ENCODE measurements at regions not wholly inside any gene's neighbourhood (a gene's known extent, or its start where the extent isn't known, plus 50 kb on each side); places are given as distances from the start of the nearest gene placed in this dataset.

- TF ChIP-seq CTCF (IDR thresholded peaks at IDR 0.05): no peak
- H3K27me3 ChIP-seq (ENCODE audit: control insufficient read depth in 2 of 2, insufficient read depth in 2 of 2, low read length in 2 of 2): no peaks in the 10 kb centered on the region
- H3K4me1 ChIP-seq (ENCODE audit: control insufficient read depth in 1 of 2, insufficient read depth in 2 of 2, low read length in 2 of 2): no peaks in the 10 kb centered on the region
- DNase-seq: no peak
- intact Hi-C loops (cut with micrococcal nuclease): no loop called here
- peaks cover 5 to 7% (median 5%) of the 10 kb centered on the region in 3 donors for H3K27me3 Mint-ChIP-seq (ENCODE audit: low read depth in 3 of 3)
- H3K9ac ChIP-seq (ENCODE audit: insufficient read depth, low read length, poor library complexity, severe bottlenecking): no peak overlapping the region
- no peaks in the 10 kb centered on the region for H3K9me3 ChIP-seq (replicated peaks in 1 of 2; ENCODE audit: control insufficient read depth in 1 of 2, insufficient read depth in 1 of 2, low read length in 2 of 2)
- H3K9me3 Mint-ChIP-seq: no peaks in the 10 kb centered on the region
- no peaks in the 10 kb centered on the region for H3K79me2 ChIP-seq (ENCODE audit: insufficient read depth, low read length)
- no peak overlapping the region for H3K4me2 ChIP-seq (replicated peaks; ENCODE audit: extremely low read depth, low read length, poor library complexity, severe bottlenecking)
- H3K27ac ChIP-seq (ENCODE audit: low read depth in 1 of 2, low read length in 2 of 2): no peak overlapping the region
- no peaks in the 10 kb centered on the region for H3K36me3 ChIP-seq (replicated peaks in 1 of 2; ENCODE audit: control insufficient read depth in 1 of 2, insufficient read depth in 2 of 2, low read length in 2 of 2)
- no peak overlapping the region for H3K4me3 Mint-ChIP-seq
- no peak overlapping the region for H3K27ac Mint-ChIP-seq
- no peaks in the 10 kb centered on the region for H3K4me1 Mint-ChIP-seq
- no peak overlapping the region for H3K4me3 ChIP-seq (replicated peaks in 1 of 3; ENCODE audit: low read depth in 2 of 3, low read length in 3 of 3)
- H4K20me1 ChIP-seq (ENCODE audit: insufficient read depth, low read length): no peaks in the 10 kb centered on the region
- no peaks in the 10 kb centered on the region for H3K36me3 Mint-ChIP-seq
- no peak overlapping the region for H2AFZ ChIP-seq (ENCODE audit: insufficient read depth, low read depth, low read length, poor library complexity, severe bottlenecking)
- WGBS (ENCODE audit: insufficient coverage): no CpG with 5 or more reads among the region's 6 CpGs
Observed at GRCh38 chr16:86307514-86307903, 202.8 kb upstream of the FOXF1 start.

- Histone ChIP-seq H2AFZ (ENCODE audit: insufficient read depth, low read depth, low read length, poor library complexity, severe bottlenecking) (no peak overlapping the region), H3K27me3 (ENCODE audit: control insufficient read depth in 2 of 2, insufficient read depth in 2 of 2, low read length in 2 of 2) (peaks cover 0 to under 1% of the 10 kb centered on the region in 2 donors), H3K79me2 (ENCODE audit: insufficient read depth, low read length) (no peaks in the 10 kb centered on the region), H3K9me3 (replicated peaks in 1 of 2; ENCODE audit: control insufficient read depth in 1 of 2, insufficient read depth in 1 of 2, low read length in 2 of 2) (no peaks in the 10 kb centered on the region), H3K9ac (ENCODE audit: insufficient read depth, low read length, poor library complexity, severe bottlenecking) (no peak overlapping the region), H3K27ac (ENCODE audit: low read depth in 1 of 2, low read length in 2 of 2) (no peak overlapping the region), H3K4me1 (ENCODE audit: control insufficient read depth in 1 of 2, insufficient read depth in 2 of 2, low read length in 2 of 2) (no peaks in the 10 kb centered on the region), H3K36me3 (replicated peaks in 1 of 2; ENCODE audit: control insufficient read depth in 1 of 2, insufficient read depth in 2 of 2, low read length in 2 of 2) (no peaks in the 10 kb centered on the region), H4K20me1 (ENCODE audit: insufficient read depth, low read length) (no peaks in the 10 kb centered on the region), H3K4me3 (replicated peaks in 1 of 3; ENCODE audit: low read depth in 2 of 3, low read length in 3 of 3) (no peak overlapping the region), H3K4me2 (replicated peaks; ENCODE audit: extremely low read depth, low read length, poor library complexity, severe bottlenecking) (no peak overlapping the region)
- Mint-ChIP-seq H3K4me3 (no peak overlapping the region), H3K9me3 (no peaks in the 10 kb centered on the region), H3K27ac (no peak overlapping the region), H3K36me3 (no peaks in the 10 kb centered on the region), H3K4me1 (no peaks in the 10 kb centered on the region), H3K27me3 (ENCODE audit: low read depth in 3 of 3) (peaks cover 5 to 7% (median 7%) of the 10 kb centered on the region in 3 donors)
- 100% methylated on average over 1 of the region's 10 CpGs for WGBS (ENCODE audit: insufficient coverage)
- TF ChIP-seq CTCF (IDR thresholded peaks at IDR 0.05): no peak
- intact Hi-C loops (cut with micrococcal nuclease): no loop called here
- DNase-seq: no peak
Observed at GRCh38 chr16:86308514-86308913, 201.8 kb upstream of the FOXF1 start.
